IMR-90 (cell line): ENCODE measurements at regions not wholly inside any gene's neighbourhood (a gene's known extent, or its start where the extent isn't known, plus 50 kb on each side); places are given as distances from the start of the nearest gene placed in this dataset.

Experiments used
- ATAC-seq: fragments of 200-7000 bp; cut with Tn5 transposase; 2 replicates; pipeline ENCODE4 v1.9.1; 2020; ENCODE audit warnings: low read depth, mild to moderate bottlenecking, moderate library complexity
- BruUV-seq: library from RNA; stranded (reverse); fragments of 400-500 nt; replicated peaks from 2 replicates; lab custom pipeline; 2021; lab: Mats Ljungman, UMichigan
- CTCF ChIA-PET: fragments of 300-600 bp; formaldehyde crosslinking; extraction: SDS; loops from one replicate; lab custom pipeline; 2021; ENCODE audit warnings: antibody characterized with exemption; lab: Yijun Ruan, JAX
- POLR2A ChIA-PET: fragments of 300-600 bp; sonication (Branson Sonifier 250); formaldehyde crosslinking; loops from one replicate; lab custom pipeline; 2022; ENCODE audit warnings: antibody characterized with exemption; ENCODE audit not compliant: unreplicated experiment; lab: Charles Lee
- DNase-seq: peaks from one replicate; pipeline ENCODE4 v3.0.0; 2013
- H2AFZ ChIP-seq: replicated peaks from 2 replicates; pipeline ENCODE3; 2013; ENCODE audit warnings: low read length, mild to moderate bottlenecking; ENCODE audit not compliant: poor library complexity
- H2AK5ac ChIP-seq: 2 replicates; pipeline ENCODE4 v1.6.1; 2013; ENCODE audit warnings: low read depth, low read length, inconsistent platforms
- H2AK9ac ChIP-seq: replicated peaks from 2 replicates; pipeline ENCODE3; 2013; ENCODE audit warnings: mild to moderate bottlenecking, low read depth, low read length, moderate library complexity; ENCODE audit not compliant: poor library complexity
- H2BK120ac ChIP-seq: 2 replicates; pipeline ENCODE4 v1.6.1; 2013; ENCODE audit warnings: low read depth, low read length, inconsistent platforms
- H2BK15ac ChIP-seq: 3 replicates; pipeline ENCODE4 v1.6.1; 2013; ENCODE audit warnings: low read depth, low read length, inconsistent platforms
- H2BK20ac ChIP-seq: 2 replicates; pipeline ENCODE4 v1.6.1; 2013; ENCODE audit warnings: low read depth, mild to moderate bottlenecking, inconsistent platforms, low read length, moderate library complexity
- H2BK5ac ChIP-seq: 2 replicates; pipeline ENCODE4 v1.6.1; 2013; ENCODE audit warnings: mild to moderate bottlenecking, low read depth, low read length, inconsistent platforms; ENCODE audit not compliant: poor library complexity, severe bottlenecking
- H3K14ac ChIP-seq: replicated peaks from 2 replicates; pipeline ENCODE4 v1.6.1; 2013; ENCODE audit warnings: low read depth, low read length, inconsistent platforms
- H3K18ac ChIP-seq: 2 replicates; pipeline ENCODE4 v1.6.1; 2013; ENCODE audit warnings: low read depth, low read length, control low read depth
- H3K23ac ChIP-seq: 2 replicates; pipeline ENCODE4 v1.6.1; 2013; ENCODE audit warnings: low read depth, low read length, inconsistent platforms
- H3K27ac ChIP-seq: 2 replicates; pipeline ENCODE4 v1.5.1; 2013; ENCODE audit warnings: mild to moderate bottlenecking, control low read depth, low read length; ENCODE audit not compliant: insufficient read depth
- H3K27me3 ChIP-seq: 2 replicates; pipeline ENCODE4 v1.6.1; 2013; ENCODE audit warnings: low read length; ENCODE audit not compliant: control insufficient read depth, insufficient read depth
- H3K36me3 ChIP-seq: 2 replicates; pipeline ENCODE4 v1.6.1; 2013; ENCODE audit warnings: low read length, mixed read lengths; ENCODE audit not compliant: control insufficient read depth, insufficient read depth
- H3K4ac ChIP-seq: 2 replicates; pipeline ENCODE4 v1.6.1; 2013; ENCODE audit warnings: low read depth, low read length, inconsistent platforms
- H3K4me1 ChIP-seq: 2 replicates; pipeline ENCODE4 v1.6.1; 2013; ENCODE audit warnings: low read length, mixed read lengths; ENCODE audit not compliant: control insufficient read depth, insufficient read depth
- H3K4me2 ChIP-seq: 2 replicates; pipeline ENCODE4 v1.6.1; 2013; ENCODE audit warnings: low read depth, mild to moderate bottlenecking, control low read depth, low read length, moderate library complexity
- H3K4me3 ChIP-seq: 2 replicates; pipeline ENCODE4 v1.5.1; 2013; ENCODE audit warnings: low read depth, mild to moderate bottlenecking, control low read depth, low read length, moderate library complexity; ENCODE audit not compliant: insufficient read depth
- H3K56ac ChIP-seq: 2 replicates; pipeline ENCODE4 v1.6.1; 2013; ENCODE audit warnings: low read length, inconsistent platforms; ENCODE audit not compliant: insufficient read depth; ENCODE audit errors: extremely low read depth
- H3K79me1 ChIP-seq, 2 experiments: 2 replicates each; pipeline ENCODE4 v1.6.1; 2013; ENCODE audit warnings: low read length in 2 of 2, inconsistent platforms in 1 of 2, low read depth in 1 of 2
- H3K9ac ChIP-seq: 2 replicates; pipeline ENCODE4 v1.6.1; 2013; ENCODE audit warnings: low read depth, low read length, control low read depth
- H3K9me1 ChIP-seq: 2 replicates; pipeline ENCODE4 v1.6.1; 2013; ENCODE audit warnings: low read length, inconsistent platforms; ENCODE audit not compliant: insufficient read depth
- H3K9me3 ChIP-seq: 2 replicates; pipeline ENCODE4 v1.6.1; 2013; ENCODE audit warnings: low read length; ENCODE audit not compliant: control insufficient read depth, insufficient read depth
- H4K20me1 ChIP-seq: 2 replicates; pipeline ENCODE4 v1.6.1; 2013; ENCODE audit warnings: low read length, inconsistent platforms; ENCODE audit not compliant: insufficient read depth
- H4K5ac ChIP-seq: 2 replicates; pipeline ENCODE4 v1.6.1; 2013; ENCODE audit warnings: mild to moderate bottlenecking, low read depth, low read length, control low read depth
- H4K8ac ChIP-seq, 2 experiments: 2 replicates each; pipeline ENCODE4 v1.6.1; 2013; ENCODE audit warnings: low read depth in 2 of 2, low read length in 2 of 2, control low read depth in 1 of 2, inconsistent platforms in 1 of 2
- H4K91ac ChIP-seq: 2 replicates; pipeline ENCODE4 v1.6.1; 2013; ENCODE audit warnings: low read depth, low read length, inconsistent platforms; ENCODE audit not compliant: insufficient read depth
- BHLHE40 ChIP-seq: fragments of 150-350 bp; IDR thresholded peaks from 2 replicates; pipeline ENCODE4 v1.6.1; 2016; ENCODE audit warnings: mild to moderate bottlenecking, low read depth, low read length
- CEBPB ChIP-seq: IDR thresholded peaks from 2 replicates; pipeline ENCODE4 v1.6.1; 2012; ENCODE audit warnings: low read depth, low read length, improper control_type of control experiment
- CHD1 ChIP-seq: IDR thresholded peaks from 2 replicates; pipeline ENCODE4 v1.6.1; 2012; ENCODE audit warnings: low read depth, low read length, improper control_type of control experiment
- FOS ChIP-seq: fragments of 150-350 bp; IDR thresholded peaks from 2 replicates; pipeline ENCODE4 v1.6.1; 2016; ENCODE audit warnings: low read depth, low read length
- MAFK ChIP-seq: IDR thresholded peaks from 2 replicates; pipeline ENCODE4 v1.6.1; 2012; ENCODE audit warnings: low read depth, low read length, improper control_type of control experiment
- MAZ ChIP-seq: IDR thresholded peaks from 2 replicates; pipeline ENCODE4 v1.6.1; 2012; ENCODE audit warnings: low read depth, mild to moderate bottlenecking, low read length, improper control_type of control experiment, moderate library complexity, borderline replicate concordance
- MXI1 ChIP-seq: IDR thresholded peaks from 2 replicates; pipeline ENCODE4 v1.6.1; 2012; ENCODE audit warnings: low read depth, mild to moderate bottlenecking, low read length, moderate library complexity, borderline replicate concordance
- POLR2A ChIP-seq: IDR thresholded peaks from 2 replicates; pipeline ENCODE4 v1.6.1; 2012; ENCODE audit warnings: mild to moderate bottlenecking, low read depth, low read length
- RAD21 ChIP-seq: IDR thresholded peaks from 2 replicates; pipeline ENCODE4 v1.6.1; 2012; ENCODE audit warnings: low read length, improper control_type of control experiment
- RCOR1 ChIP-seq: IDR thresholded peaks from 2 replicates; pipeline ENCODE4 v1.6.1; 2012; ENCODE audit warnings: mild to moderate bottlenecking, low read length, improper control_type of control experiment; ENCODE audit not compliant: insufficient replicate concordance
- RFX5 ChIP-seq: IDR thresholded peaks from 2 replicates; pipeline ENCODE4 v1.8.0; 2012; ENCODE audit warnings: low read depth, mild to moderate bottlenecking, low read length, moderate library complexity
- WGBS, 2 experiments: methylation state at CpG; one replicate each; pipeline versions ENCODE4 v1.1.5 to v1.1.7; 2013; ENCODE audit warnings: missing lambda C conversion rate in 2 of 2; ENCODE audit not compliant: insufficient read length in 1 of 2; ENCODE audit errors: extremely low coverage in 2 of 2; 5-methylcytosine and 5-hydroxymethylcytosine counted together
- dilution Hi-C: fragments of 300-500 bp; cut with HindIII; formaldehyde crosslinking; loops from one replicate; pipeline ENCODE4 v1.14.3; 2018; ENCODE audit warnings: low sequenced_read_pairs; ENCODE audit not compliant: unreplicated experiment
- in situ Hi-C: fragments of 300-500 bp; cut with MboI; formaldehyde crosslinking; loops from 3 replicates; pipeline ENCODE4 v1.14.3; 2019; ENCODE audit warnings: low sequenced_read_pairs, inconsistent platforms, mixed read lengths
- intact Hi-C: fragments of 100-400 bp; cut with micrococcal nuclease; formaldehyde crosslinking; loops from 2 replicates; pipeline ENCODE4 v1.10.0; 2022
- TF ChIP-seq, protein P1 (sequence below): fragments of 150-350 bp; IDR thresholded peaks from 2 replicates; pipeline ENCODE4 v1.6.1; 2016; ENCODE audit warnings: low read depth, mild to moderate bottlenecking, low read length, moderate library complexity, borderline replicate concordance
- TF ChIP-seq, protein P2 (sequence below): conservative IDR thresholded peaks from 2 replicates; pipeline ENCODE4 v1.5.1; 2012; ENCODE audit warnings: mild to moderate bottlenecking, low read depth, low read length, improper control_type of control experiment
- TF ChIP-seq, protein P3 (sequence below): fragments of 150-350 bp; IDR thresholded peaks from 2 replicates; pipeline ENCODE4 v1.6.1; 2017; ENCODE audit warnings: mild to moderate bottlenecking, antibody characterized with exemption, low read length, low read depth

DNA sequence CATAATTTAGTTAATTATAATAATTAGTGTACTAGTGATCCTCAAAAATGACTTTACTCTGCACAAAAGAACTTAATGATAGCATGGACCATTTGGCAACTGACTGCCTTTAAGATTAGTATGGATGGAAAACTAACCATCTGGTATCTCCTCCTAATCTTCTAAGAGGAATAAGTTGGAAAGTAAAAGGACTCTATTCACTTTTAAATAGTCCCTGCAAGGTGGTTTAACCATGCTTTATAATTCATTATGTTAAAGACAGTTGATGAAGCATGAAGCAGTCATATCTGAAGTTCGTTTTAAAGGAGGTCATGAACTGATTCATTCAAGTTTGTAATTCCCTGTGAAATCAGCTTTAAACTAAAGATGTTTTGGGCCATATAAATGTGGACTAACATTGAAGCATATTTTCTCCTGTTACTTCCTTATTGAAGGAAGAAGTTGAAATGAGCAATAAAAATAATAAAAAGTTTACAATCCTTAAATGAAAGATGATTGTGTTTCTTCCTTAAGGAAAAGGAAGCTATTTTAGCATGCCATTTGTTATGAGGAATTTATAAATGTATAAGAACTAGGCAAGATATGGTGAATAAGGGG, 446.0 kb downstream of the XIRP2 start:
- H3K9ac ChIP-seq = no peak overlapping the region
- H3K18ac ChIP-seq = no peak overlapping the region
- no peaks in the 10 kb centered on the region for H3K36me3 ChIP-seq
- no peak overlapping the region for H2BK120ac ChIP-seq
- no peak overlapping the region for H4K91ac ChIP-seq
- H2BK5ac ChIP-seq = no peak overlapping the region
- H3K4me3 ChIP-seq = no peak overlapping the region
- no peak overlapping the region for H4K5ac ChIP-seq
- H3K56ac ChIP-seq = no peak overlapping the region
- no peaks in the 10 kb centered on the region for H4K20me1 ChIP-seq
- H2AK5ac ChIP-seq = no peak overlapping the region
- no peak for ATAC-seq
- no peak overlapping the region for H2AFZ ChIP-seq
- no peak overlapping the region for H2AK9ac ChIP-seq
- CTCF ChIA-PET = no interaction called here
- no peak overlapping the region for H3K4me2 ChIP-seq
- POLR2A ChIA-PET = no interaction called here
- dilution Hi-C loops = no loop called here
- H3K23ac ChIP-seq = no peak overlapping the region
- H2BK20ac ChIP-seq = no peak overlapping the region
- no CpG with 5 or more reads among the region's 1 CpG for WGBS, 2 experiments
- no peaks in the 10 kb centered on the region for H3K27me3 ChIP-seq
- no peak overlapping the region for H3K27ac ChIP-seq
- H2BK15ac ChIP-seq = no peak overlapping the region
- no peaks in the 10 kb centered on the region for H3K79me1 ChIP-seq
- H3K4ac ChIP-seq = no peak overlapping the region
- intact Hi-C loops = no loop called here
- TF ChIP-seq BHLHE40 = no peak
- no peak for TF ChIP-seq MXI1
- TF ChIP-seq, protein P1, sequence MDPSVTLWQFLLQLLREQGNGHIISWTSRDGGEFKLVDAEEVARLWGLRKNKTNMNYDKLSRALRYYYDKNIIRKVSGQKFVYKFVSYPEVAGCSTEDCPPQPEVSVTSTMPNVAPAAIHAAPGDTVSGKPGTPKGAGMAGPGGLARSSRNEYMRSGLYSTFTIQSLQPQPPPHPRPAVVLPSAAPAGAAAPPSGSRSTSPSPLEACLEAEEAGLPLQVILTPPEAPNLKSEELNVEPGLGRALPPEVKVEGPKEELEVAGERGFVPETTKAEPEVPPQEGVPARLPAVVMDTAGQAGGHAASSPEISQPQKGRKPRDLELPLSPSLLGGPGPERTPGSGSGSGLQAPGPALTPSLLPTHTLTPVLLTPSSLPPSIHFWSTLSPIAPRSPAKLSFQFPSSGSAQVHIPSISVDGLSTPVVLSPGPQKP = no peak
- TF ChIP-seq FOS = no peak
- no peak for TF ChIP-seq RCOR1
- no peak for TF ChIP-seq RFX5
- no peak for TF ChIP-seq MAZ
- TF ChIP-seq, protein P2, sequence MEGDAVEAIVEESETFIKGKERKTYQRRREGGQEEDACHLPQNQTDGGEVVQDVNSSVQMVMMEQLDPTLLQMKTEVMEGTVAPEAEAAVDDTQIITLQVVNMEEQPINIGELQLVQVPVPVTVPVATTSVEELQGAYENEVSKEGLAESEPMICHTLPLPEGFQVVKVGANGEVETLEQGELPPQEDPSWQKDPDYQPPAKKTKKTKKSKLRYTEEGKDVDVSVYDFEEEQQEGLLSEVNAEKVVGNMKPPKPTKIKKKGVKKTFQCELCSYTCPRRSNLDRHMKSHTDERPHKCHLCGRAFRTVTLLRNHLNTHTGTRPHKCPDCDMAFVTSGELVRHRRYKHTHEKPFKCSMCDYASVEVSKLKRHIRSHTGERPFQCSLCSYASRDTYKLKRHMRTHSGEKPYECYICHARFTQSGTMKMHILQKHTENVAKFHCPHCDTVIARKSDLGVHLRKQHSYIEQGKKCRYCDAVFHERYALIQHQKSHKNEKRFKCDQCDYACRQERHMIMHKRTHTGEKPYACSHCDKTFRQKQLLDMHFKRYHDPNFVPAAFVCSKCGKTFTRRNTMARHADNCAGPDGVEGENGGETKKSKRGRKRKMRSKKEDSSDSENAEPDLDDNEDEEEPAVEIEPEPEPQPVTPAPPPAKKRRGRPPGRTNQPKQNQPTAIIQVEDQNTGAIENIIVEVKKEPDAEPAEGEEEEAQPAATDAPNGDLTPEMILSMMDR = no peak
- TF ChIP-seq RAD21 = no peak
- no peak for TF ChIP-seq POLR2A
- TF ChIP-seq CHD1 = no peak
- TF ChIP-seq CEBPB = no peak
- TF ChIP-seq, protein P3, sequence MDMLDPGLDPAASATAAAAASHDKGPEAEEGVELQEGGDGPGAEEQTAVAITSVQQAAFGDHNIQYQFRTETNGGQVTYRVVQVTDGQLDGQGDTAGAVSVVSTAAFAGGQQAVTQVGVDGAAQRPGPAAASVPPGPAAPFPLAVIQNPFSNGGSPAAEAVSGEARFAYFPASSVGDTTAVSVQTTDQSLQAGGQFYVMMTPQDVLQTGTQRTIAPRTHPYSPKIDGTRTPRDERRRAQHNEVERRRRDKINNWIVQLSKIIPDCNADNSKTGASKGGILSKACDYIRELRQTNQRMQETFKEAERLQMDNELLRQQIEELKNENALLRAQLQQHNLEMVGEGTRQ = no peak
- TF ChIP-seq MAFK = no peak
- H3K4me1 ChIP-seq = no peaks in the 10 kb centered on the region
- in situ Hi-C loops = no loop called here
- DNase-seq = no peak
- no peaks in the 10 kb centered on the region; the same call in 1 of the 2 replicates for H3K9me3 ChIP-seq
- H4K8ac ChIP-seq = no peak overlapping the region
- BruUV-seq = no TSS peak
- no peak overlapping the region for H3K14ac ChIP-seq
- H3K9me1 ChIP-seq = 0 out of 2 replicates have a peak, but pooled peaks cover 3% of the 10 kb centered on the region
